GM23338 (cell line): ENCODE measurements at regions not wholly inside any gene's neighbourhood (a gene's known extent, or its start where the extent isn't known, plus 50 kb on each side); places are given as distances from the start of the nearest gene placed in this dataset.

Source experiments
- ATAC-seq: fragments of 200-7000 bp; cut with Tn5 transposase; 3 replicates; pipeline ENCODE4 v1.9.1; 2020
- DNase-seq: peaks from one replicate; pipeline ENCODE4 v3.0.0-alpha.2; 2015; ENCODE audit warnings: low spot score
- H2AFZ ChIP-seq: fragments of 200-600 bp; sonication (generic); 2 replicates; pipeline ENCODE4 v1.8.0; 2016; ENCODE audit warnings: antibody characterized with exemption, mild to moderate bottlenecking, moderate library complexity
- H3F3A ChIP-seq: fragments of 200-600 bp; sonication (generic); replicated peaks from 2 replicates; pipeline ENCODE4 v1.8.0; 2017; ENCODE audit warnings: antibody characterized with exemption, mixed run types, low read depth
- H3K27ac ChIP-seq: fragments of 200-600 bp; sonication (generic); 2 replicates; pipeline ENCODE4 v1.6.1; 2016; ENCODE audit warnings: low read depth
- H3K27me3 ChIP-seq: fragments of 200-600 bp; sonication (generic); 2 replicates; pipeline ENCODE4 v1.8.0; 2016; ENCODE audit warnings: mild to moderate bottlenecking, mixed run types, moderate library complexity; ENCODE audit not compliant: insufficient read depth
- H3K36me3 ChIP-seq: fragments of 200-600 bp; sonication (generic); 2 replicates; pipeline ENCODE4 v1.8.0; 2016; ENCODE audit warnings: mild to moderate bottlenecking; ENCODE audit not compliant: insufficient read depth
- H3K4me1 ChIP-seq: fragments of 200-600 bp; sonication (generic); 2 replicates; pipeline ENCODE4 v1.8.0; 2016; ENCODE audit warnings: mild to moderate bottlenecking, moderate library complexity; ENCODE audit not compliant: insufficient read depth
- H3K4me2 ChIP-seq: fragments of 200-600 bp; sonication (generic); 2 replicates; pipeline ENCODE4 v1.7.1; 2017; ENCODE audit warnings: mixed run types
- H3K4me3 ChIP-seq: fragments of 200-600 bp; sonication (generic); 2 replicates; pipeline ENCODE4 v1.6.1; 2016; ENCODE audit warnings: mixed run types
- H3K79me2 ChIP-seq: fragments of 200-600 bp; sonication (generic); replicated peaks from 2 replicates; pipeline ENCODE4 v1.8.0; 2017; ENCODE audit warnings: mild to moderate bottlenecking; ENCODE audit not compliant: insufficient read depth
- H3K9me2 ChIP-seq: fragments of 200-600 bp; sonication (generic); 2 replicates; pipeline ENCODE4 v1.8.0; 2017; ENCODE audit not compliant: insufficient read depth
- H4K20me1 ChIP-seq: fragments of 200-600 bp; sonication (generic); replicated peaks from 2 replicates; pipeline ENCODE4 v1.8.0; 2017; ENCODE audit warnings: mild to moderate bottlenecking; ENCODE audit not compliant: insufficient read depth
- H3K27ac Mint-ChIP-seq: 2 replicates; pipeline ENCODE4 v1.8.0; 2020; ENCODE audit warnings: inconsistent platforms, mild to moderate bottlenecking, moderate library complexity, mixed read lengths
- H3K27me3 Mint-ChIP-seq: 3 replicates; pipeline ENCODE4 v1.8.0; 2022; ENCODE audit warnings: low read depth, mild to moderate bottlenecking, moderate library complexity, mixed read lengths, inconsistent platforms; ENCODE audit not compliant: insufficient read depth, poor library complexity
- H3K36me3 Mint-ChIP-seq: 3 replicates; pipeline ENCODE4 v1.8.0; 2021; ENCODE audit warnings: low read depth, mild to moderate bottlenecking, inconsistent platforms, moderate library complexity, mixed read lengths
- H3K4me1 Mint-ChIP-seq: 3 replicates; pipeline ENCODE4 v1.8.0; 2020; ENCODE audit warnings: mild to moderate bottlenecking, inconsistent platforms, mixed read lengths
- H3K4me3 Mint-ChIP-seq: 3 replicates; pipeline ENCODE4 v1.8.0; 2021; ENCODE audit warnings: moderate library complexity, mild to moderate bottlenecking, inconsistent platforms, mixed read lengths
- H3K9me3 Mint-ChIP-seq: 3 replicates; pipeline ENCODE4 v1.8.0; 2020; ENCODE audit warnings: moderate library complexity, mild to moderate bottlenecking, inconsistent platforms, mixed read lengths
- CTCF ChIP-seq, 2 experiments: fragments of 200-600 bp in 1 of 2; sonication (generic) in 1 of 2; conservative IDR thresholded peaks; 2 replicates each; pipeline versions ENCODE4 v1.5.1 to v1.6.1; 2016 to 2017; ENCODE audit warnings: antibody characterized with exemption in 2 of 2, low read depth in 2 of 2, mild to moderate bottlenecking in 2 of 2, moderate library complexity in 1 of 2
- EZH2 ChIP-seq: fragments of 200-600 bp; sonication (generic); IDR thresholded peaks from one replicate; pipeline ENCODE4 v1.8.0; 2017; ENCODE audit warnings: antibody characterized with exemption, mild to moderate bottlenecking, low read depth; ENCODE audit not compliant: unreplicated experiment
- EZH2phosphoT487 ChIP-seq: fragments of 200-600 bp; sonication (generic); IDR thresholded peaks from one replicate; pipeline ENCODE4 v1.8.1; 2018; ENCODE audit warnings: antibody characterized with exemption; ENCODE audit not compliant: unreplicated experiment
- POLR2AphosphoS5 ChIP-seq: IDR thresholded peaks from 2 replicates; pipeline ENCODE4 v1.6.1; 2016; ENCODE audit warnings: antibody characterized with exemption, low read depth
- REST ChIP-seq: IDR thresholded peaks from one replicate; pipeline ENCODE4 v1.6.1; 2018; ENCODE audit warnings: antibody characterized with exemption; ENCODE audit not compliant: unreplicated experiment
- ZNF114 ChIP-seq: fragments of 250-450 bp; sonication (Bioruptor Pico); IDR thresholded peaks from 2 replicates; pipeline ENCODE4 v1.5.0; 2020; ENCODE audit warnings: mild to moderate bottlenecking, moderate library complexity
- ZNF331 ChIP-seq: fragments of 250-450 bp; sonication (Bioruptor Pico); IDR thresholded peaks from 2 replicates; pipeline ENCODE4 v1.5.0; 2020; ENCODE audit warnings: low read depth, mild to moderate bottlenecking, moderate library complexity
- TF ChIP-seq, protein P1 (sequence below): fragments of 250-450 bp; sonication (Bioruptor Pico); IDR thresholded peaks from 2 replicates; pipeline ENCODE4 v1.5.0; 2020; ENCODE audit warnings: mild to moderate bottlenecking, moderate library complexity
- TF ChIP-seq, protein P2 (sequence below): IDR thresholded peaks from 2 replicates; pipeline ENCODE4 v1.6.1; 2016; ENCODE audit warnings: antibody characterized with exemption

DNA sequence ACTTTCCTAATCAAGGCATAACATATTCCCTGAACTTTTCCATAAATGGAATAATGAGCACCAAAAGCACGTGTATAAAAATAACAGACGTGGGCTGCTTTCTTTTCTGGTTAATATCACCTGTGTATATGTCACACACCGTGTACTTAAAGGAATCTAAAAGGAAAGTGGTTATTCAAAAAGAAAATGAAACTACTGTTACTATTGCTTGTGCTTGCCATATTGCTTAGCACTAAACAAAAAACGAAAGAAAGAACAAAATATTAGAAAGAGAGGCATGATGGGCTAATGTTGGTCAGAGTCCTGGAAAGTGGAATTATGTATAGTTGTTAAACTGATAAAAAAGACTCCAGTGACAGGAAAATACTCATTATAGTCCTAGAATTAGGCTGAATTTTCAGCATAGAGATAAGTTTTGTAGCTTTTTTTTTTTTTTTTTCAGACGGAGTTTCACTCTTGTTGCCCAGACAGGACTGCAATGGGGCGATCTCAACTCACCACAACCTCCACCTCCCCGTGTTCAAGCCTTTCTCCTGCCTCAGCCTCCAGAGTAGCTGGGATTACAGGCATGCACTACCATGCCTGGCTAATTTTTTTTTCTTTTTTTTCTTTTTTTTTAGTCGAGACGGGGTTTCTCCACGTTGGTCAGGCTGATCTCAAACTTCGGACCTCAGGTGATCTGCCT lies 123.2 kb downstream of the PABPC4L start (continued):
- TF ChIP-seq, protein P1, sequence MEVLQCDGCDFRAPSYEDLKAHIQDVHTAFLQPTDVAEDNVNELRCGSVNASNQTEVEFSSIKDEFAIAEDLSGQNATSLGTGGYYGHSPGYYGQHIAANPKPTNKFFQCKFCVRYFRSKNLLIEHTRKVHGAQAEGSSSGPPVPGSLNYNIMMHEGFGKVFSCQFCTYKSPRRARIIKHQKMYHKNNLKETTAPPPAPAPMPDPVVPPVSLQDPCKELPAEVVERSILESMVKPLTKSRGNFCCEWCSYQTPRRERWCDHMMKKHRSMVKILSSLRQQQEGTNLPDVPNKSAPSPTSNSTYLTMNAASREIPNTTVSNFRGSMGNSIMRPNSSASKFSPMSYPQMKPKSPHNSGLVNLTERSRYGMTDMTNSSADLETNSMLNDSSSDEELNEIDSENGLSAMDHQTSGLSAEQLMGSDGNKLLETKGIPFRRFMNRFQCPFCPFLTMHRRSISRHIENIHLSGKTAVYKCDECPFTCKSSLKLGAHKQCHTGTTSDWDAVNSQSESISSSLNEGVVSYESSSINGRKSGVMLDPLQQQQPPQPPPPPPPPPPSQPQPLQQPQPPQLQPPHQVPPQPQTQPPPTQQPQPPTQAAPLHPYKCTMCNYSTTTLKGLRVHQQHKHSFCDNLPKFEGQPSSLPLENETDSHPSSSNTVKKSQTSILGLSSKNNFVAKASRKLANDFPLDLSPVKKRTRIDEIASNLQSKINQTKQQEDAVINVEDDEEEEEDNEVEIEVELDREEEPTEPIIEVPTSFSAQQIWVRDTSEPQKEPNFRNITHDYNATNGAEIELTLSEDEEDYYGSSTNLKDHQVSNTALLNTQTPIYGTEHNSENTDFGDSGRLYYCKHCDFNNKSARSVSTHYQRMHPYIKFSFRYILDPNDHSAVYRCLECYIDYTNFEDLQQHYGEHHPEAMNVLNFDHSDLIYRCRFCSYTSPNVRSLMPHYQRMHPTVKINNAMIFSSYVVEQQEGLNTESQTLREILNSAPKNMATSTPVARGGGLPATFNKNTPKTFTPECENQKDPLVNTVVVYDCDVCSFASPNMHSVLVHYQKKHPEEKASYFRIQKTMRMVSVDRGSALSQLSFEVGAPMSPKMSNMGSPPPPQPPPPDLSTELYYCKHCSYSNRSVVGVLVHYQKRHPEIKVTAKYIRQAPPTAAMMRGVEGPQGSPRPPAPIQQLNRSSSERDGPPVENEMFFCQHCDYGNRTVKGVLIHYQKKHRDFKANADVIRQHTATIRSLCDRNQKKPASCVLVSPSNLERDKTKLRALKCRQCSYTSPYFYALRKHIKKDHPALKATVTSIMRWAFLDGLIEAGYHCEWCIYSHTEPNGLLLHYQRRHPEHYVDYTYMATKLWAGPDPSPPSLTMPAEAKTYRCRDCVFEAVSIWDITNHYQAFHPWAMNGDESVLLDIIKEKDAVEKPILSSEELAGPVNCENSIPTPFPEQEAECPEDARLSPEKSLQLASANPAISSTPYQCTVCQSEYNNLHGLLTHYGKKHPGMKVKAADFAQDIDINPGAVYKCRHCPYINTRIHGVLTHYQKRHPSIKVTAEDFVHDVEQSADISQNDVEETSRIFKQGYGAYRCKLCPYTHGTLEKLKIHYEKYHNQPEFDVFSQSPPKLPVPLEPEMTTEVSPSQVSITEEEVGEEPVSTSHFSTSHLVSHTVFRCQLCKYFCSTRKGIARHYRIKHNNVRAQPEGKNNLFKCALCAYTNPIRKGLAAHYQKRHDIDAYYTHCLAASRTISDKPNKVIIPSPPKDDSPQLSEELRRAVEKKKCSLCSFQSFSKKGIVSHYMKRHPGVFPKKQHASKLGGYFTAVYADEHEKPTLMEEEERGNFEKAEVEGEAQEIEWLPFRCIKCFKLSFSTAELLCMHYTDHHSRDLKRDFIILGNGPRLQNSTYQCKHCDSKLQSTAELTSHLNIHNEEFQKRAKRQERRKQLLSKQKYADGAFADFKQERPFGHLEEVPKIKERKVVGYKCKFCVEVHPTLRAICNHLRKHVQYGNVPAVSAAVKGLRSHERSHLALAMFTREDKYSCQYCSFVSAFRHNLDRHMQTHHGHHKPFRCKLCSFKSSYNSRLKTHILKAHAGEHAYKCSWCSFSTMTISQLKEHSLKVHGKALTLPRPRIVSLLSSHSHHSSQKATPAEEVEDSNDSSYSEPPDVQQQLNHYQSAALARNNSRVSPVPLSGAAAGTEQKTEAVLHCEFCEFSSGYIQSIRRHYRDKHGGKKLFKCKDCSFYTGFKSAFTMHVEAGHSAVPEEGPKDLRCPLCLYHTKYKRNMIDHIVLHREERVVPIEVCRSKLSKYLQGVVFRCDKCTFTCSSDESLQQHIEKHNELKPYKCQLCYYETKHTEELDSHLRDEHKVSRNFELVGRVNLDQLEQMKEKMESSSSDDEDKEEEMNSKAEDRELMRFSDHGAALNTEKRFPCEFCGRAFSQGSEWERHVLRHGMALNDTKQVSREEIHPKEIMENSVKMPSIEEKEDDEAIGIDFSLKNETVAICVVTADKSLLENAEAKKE (CRISPR knock-in tag): no peak

- Mint-ChIP-seq H3K27me3 (peaks cover 7% of the 10 kb centered on the region), H3K4me1 (no peaks in the 10 kb centered on the region)
- no peak for DNase-seq
Measured at GRCh38 chr4:134073711-134074110, 127.9 kb downstream of the PABPC4L start.

More at GRCh38 chr4:134073711-134074110, 127.9 kb downstream of the PABPC4L start:
- Histone ChIP-seq H3K27me3 (no peaks in the 10 kb centered on the region), H3K4me3 (no peak overlapping the region), H4K20me1 (no peaks in the 10 kb centered on the region), H3K4me2 (no peak overlapping the region), H3F3A (no peaks in the 10 kb centered on the region), H3K27ac (no peak overlapping the region), H3K4me1 (no peaks in the 10 kb centered on the region), H2AFZ (no peak overlapping the region), H3K9me2 (peaks cover 6% of the 10 kb centered on the region; the same call in 1 of the 2 replicates), H3K36me3 (no peaks in the 10 kb centered on the region), H3K79me2 (no peaks in the 10 kb centered on the region)
- no peak for ATAC-seq
- TF ChIP-seq, protein P2, sequence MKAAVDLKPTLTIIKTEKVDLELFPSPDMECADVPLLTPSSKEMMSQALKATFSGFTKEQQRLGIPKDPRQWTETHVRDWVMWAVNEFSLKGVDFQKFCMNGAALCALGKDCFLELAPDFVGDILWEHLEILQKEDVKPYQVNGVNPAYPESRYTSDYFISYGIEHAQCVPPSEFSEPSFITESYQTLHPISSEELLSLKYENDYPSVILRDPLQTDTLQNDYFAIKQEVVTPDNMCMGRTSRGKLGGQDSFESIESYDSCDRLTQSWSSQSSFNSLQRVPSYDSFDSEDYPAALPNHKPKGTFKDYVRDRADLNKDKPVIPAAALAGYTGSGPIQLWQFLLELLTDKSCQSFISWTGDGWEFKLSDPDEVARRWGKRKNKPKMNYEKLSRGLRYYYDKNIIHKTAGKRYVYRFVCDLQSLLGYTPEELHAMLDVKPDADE: no peak
- TF ChIP-seq ZNF114 (CRISPR knock-in tag) (no peak), ZNF331 (CRISPR knock-in tag) (no peak), EZH2 (no peak), CTCF (conservative IDR thresholded peaks at IDR 0.05; ENCODE audit: low read depth in 2 of 2) (no peak), REST (no peak), EZH2phosphoT487 (no peak), POLR2AphosphoS5 (no peak)
- Mint-ChIP-seq H3K9me3 (peaks cover 16% of the 10 kb centered on the region; the same call in 2 of the 3 replicates), H3K4me3 (no peak overlapping the region), H3K36me3 (no peaks in the 10 kb centered on the region; the same call in 2 of the 3 replicates), H3K27ac (no peak overlapping the region)
